K562 (cell line): ENCODE measurements at regions not wholly inside any gene's neighbourhood (a gene's known extent, or its start where the extent isn't known, plus 50 kb on each side); places are given as distances from the start of the nearest gene placed in this dataset.

ENCODE experiments used
- JUND ChIP-seq, 2 experiments: IDR thresholded peaks; 2 replicates in 1 of 2; 3 replicates in 1 of 2; pipeline ENCODE4 v1.6.1; 2011; ENCODE audit warnings: borderline replicate concordance in 2 of 2, low read depth in 2 of 2, low read length in 2 of 2, improper control_type of control experiment in 1 of 2, missing biosample characterization in 1 of 2, missing genetic modification characterization in 1 of 2, missing genetic modification reagents in 1 of 2
- KAT7 ChIP-seq: sonication (generic); formaldehyde crosslinking; IDR thresholded peaks from 2 replicates; pipeline ENCODE4 v1.8.0; 2022; ENCODE audit warnings: missing genetic modification reagents, mild to moderate bottlenecking, borderline replicate concordance
- MEIS2 ChIP-seq: fragments of 450-650 bp; IDR thresholded peaks from 2 replicates; pipeline ENCODE4 v1.6.1; 2014; ENCODE audit warnings: mild to moderate bottlenecking; ENCODE audit not compliant: partially characterized antibody
- PCBP2 ChIP-seq: fragments of 200-400 bp; formaldehyde crosslinking; IDR thresholded peaks from 2 replicates; pipeline ENCODE4 v1.6.1; 2018; ENCODE audit warnings: low read length, low read depth, mild to moderate bottlenecking, moderate library complexity; ENCODE audit not compliant: poor library complexity, severe bottlenecking
- RAD21 ChIP-seq, 2 experiments: fragments of 250-450 bp in 1 of 2; fragments of 450-650 bp in 1 of 2; sonication (Bioruptor Pico) in 1 of 2; formaldehyde crosslinking in 1 of 2; IDR thresholded peaks in 1 of 2; conservative IDR thresholded peaks in 1 of 2; 2 replicates each; pipeline versions ENCODE4 v1.4.0 to v1.8.0; 2020 to 2022; ENCODE audit warnings: mild to moderate bottlenecking in 2 of 2, moderate library complexity in 1 of 2
- ZNF780A ChIP-seq: fragments of 250-450 bp; sonication (Bioruptor Pico); IDR thresholded peaks from 2 replicates; pipeline ENCODE4 v1.5.0; 2021; ENCODE audit warnings: mild to moderate bottlenecking
- TF ChIP-seq, protein P1 (sequence below): fragments of 450-650 bp; formaldehyde crosslinking; IDR thresholded peaks from 2 replicates; pipeline ENCODE4 v1.4.0; 2020; ENCODE audit warnings: mild to moderate bottlenecking, moderate library complexity
- TF ChIP-seq, protein P2 (sequence below): fragments of 450-650 bp; IDR thresholded peaks from 2 replicates; pipeline ENCODE4 v1.6.1; 2016; ENCODE audit warnings: antibody characterized with exemption

DNA sequence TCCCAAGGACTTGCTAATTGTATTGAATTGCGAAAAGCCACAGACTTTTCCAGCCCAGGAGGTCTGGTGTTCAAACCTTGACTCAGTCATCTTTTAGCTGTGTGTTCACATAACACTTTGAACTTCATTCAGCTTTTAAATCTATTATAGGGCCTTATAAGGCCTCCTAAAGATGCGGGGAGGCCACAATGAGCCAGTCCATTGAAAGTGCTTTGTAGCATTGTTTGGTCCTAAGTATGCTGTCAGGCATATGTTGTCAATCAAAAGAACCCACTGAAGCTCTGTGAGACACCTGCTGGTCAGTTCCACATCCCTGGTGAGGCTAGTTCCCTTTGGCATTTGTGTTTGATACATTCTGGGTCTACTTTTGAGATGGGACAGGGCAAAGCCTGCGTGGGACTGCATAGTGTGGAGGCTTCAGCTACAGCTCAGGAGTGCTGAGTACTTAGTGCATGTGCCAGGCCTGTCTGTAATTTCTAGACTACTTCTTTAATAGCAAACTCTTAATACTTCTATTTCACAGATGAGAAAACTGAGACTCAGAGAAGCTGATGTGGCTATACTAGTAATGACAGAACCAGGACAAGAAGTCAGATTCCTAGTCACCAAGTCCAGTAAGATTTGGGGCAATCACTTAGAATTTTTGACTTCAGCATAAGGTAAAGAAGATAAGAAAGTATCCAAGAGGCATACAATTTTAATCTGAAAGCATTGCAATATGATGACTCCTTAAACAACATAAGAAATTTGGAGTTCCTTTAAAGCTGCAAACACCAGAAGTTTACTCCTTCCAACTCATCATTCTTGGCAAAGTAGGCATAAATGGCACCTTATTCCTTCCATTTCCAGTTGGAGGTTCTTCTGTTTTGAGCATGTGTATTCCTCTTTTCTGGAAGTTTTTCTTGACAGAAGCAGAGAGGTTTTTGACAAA, 213.0 kb downstream of the PDCD6IP start (continued):
- TF ChIP-seq PCBP2: no peak
- TF ChIP-seq JUND (IDR thresholded peaks at IDR 0.05; ENCODE audit: borderline replicate concordance, low read depth, low read length): no peak
- no peak for TF ChIP-seq JUND (tag; IDR thresholded peaks at IDR 0.05; ENCODE audit: borderline replicate concordance, low read depth, low read length)
- TF ChIP-seq KAT7 (CRISPR knock-in tag): no peak
- TF ChIP-seq, protein P1, sequence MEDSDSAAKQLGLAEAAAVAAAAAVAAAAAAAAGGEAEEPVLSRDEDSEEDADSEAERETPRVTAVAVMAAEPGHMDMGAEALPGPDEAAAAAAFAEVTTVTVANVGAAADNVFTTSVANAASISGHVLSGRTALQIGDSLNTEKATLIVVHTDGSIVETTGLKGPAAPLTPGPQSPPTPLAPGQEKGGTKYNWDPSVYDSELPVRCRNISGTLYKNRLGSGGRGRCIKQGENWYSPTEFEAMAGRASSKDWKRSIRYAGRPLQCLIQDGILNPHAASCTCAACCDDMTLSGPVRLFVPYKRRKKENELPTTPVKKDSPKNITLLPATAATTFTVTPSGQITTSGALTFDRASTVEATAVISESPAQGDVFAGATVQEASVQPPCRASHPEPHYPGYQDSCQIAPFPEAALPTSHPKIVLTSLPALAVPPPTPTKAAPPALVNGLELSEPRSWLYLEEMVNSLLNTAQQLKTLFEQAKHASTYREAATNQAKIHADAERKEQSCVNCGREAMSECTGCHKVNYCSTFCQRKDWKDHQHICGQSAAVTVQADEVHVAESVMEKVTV: no peak
- TF ChIP-seq, protein P2, sequence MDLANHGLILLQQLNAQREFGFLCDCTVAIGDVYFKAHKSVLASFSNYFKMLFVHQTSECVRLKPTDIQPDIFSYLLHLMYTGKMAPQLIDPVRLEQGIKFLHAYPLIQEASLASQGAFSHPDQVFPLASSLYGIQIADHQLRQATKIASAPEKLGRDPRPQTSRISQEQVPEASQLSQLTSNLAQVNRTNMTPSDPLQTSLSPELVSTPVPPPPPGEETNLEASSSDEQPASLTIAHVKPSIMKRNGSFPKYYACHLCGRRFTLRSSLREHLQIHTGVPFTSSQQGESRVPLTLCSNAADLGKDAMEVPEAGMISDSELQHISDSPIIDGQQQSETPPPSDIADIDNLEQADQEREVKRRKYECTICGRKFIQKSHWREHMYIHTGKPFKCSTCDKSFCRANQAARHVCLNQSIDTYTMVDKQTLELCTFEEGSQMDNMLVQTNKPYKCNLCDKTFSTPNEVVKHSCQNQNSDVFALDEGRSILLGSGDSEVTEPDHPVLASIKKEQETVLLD: no peak
- no peak for TF ChIP-seq ZNF780A (CRISPR knock-in tag)
- peak; percentile 74 for TF ChIP-seq MEIS2
- peak; percentile 31 to 76; a peak in 2 of 4 replicates for TF ChIP-seq RAD21 (CRISPR knock-in tag; conservative IDR thresholded peaks at IDR 0.05 in 1 of 2, IDR thresholded peaks at IDR 0.05 in 1 of 2)
